AG10803 (cell line): ENCODE measurements at regions not wholly inside any gene's neighbourhood (a gene's known extent, or its start where the extent isn't known, plus 50 kb on each side); places are given as distances from the start of the nearest gene placed in this dataset.

Source experiments
- DNase-seq: peaks from one replicate; pipeline ENCODE4 v3.0.0; 2010; ENCODE audit warnings: low read depth
- H3K4me3 ChIP-seq: 2 replicates; pipeline ENCODE4 v1.5.1; 2011; ENCODE audit warnings: mild to moderate bottlenecking, low read length, control low read depth
- TF ChIP-seq, protein P1 (sequence below): conservative IDR thresholded peaks from 2 replicates; pipeline ENCODE4 v1.5.1; 2011; ENCODE audit warnings: mild to moderate bottlenecking, low read length, control low read depth, inconsistent platforms

DNA sequence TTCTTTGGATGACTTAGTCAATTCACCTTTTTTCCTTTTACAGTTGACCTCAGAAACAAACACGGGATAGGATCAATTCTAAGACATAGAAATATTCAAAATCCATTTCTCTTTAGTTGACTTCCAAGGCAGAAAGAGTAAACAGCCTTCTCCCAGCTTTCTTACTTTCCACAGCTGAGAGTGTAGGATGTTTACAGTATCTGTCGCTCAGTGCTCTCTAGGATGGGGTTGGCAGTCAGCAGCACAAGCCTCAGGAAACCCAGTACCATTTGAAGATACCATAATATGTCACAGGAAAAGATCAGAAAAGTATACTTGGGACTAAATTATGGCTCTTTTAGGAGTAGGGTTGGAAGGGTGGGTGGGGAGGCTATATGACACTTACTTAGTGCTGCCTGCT lies 88.2 kb downstream of the OGFRL1 start:
- no peak overlapping the region for H3K4me3 ChIP-seq
- no peak for DNase-seq
- TF ChIP-seq, protein P1, sequence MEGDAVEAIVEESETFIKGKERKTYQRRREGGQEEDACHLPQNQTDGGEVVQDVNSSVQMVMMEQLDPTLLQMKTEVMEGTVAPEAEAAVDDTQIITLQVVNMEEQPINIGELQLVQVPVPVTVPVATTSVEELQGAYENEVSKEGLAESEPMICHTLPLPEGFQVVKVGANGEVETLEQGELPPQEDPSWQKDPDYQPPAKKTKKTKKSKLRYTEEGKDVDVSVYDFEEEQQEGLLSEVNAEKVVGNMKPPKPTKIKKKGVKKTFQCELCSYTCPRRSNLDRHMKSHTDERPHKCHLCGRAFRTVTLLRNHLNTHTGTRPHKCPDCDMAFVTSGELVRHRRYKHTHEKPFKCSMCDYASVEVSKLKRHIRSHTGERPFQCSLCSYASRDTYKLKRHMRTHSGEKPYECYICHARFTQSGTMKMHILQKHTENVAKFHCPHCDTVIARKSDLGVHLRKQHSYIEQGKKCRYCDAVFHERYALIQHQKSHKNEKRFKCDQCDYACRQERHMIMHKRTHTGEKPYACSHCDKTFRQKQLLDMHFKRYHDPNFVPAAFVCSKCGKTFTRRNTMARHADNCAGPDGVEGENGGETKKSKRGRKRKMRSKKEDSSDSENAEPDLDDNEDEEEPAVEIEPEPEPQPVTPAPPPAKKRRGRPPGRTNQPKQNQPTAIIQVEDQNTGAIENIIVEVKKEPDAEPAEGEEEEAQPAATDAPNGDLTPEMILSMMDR = no peak

DNA sequence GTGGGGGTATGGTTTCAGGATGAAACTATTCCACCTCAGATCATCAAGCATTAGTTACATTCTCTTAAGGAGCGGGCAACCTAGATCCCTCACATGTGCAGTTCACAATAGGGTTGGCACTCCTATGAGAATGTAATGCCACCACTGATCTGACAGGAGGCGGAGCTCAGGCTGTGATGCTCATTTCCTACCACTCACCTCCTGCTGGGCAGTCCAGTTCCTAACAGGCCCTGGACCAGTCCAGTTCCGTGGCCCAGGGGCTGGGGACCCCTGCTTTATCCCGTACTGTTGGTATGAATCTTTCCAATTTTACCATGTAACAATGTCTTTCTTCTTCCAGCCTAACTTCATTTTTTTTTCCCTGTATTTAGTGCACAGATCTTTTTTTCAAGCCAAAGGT lies 94.9 kb downstream of the OGFRL1 start:
- no peak for DNase-seq
- TF ChIP-seq, protein P1 = no peak; the same call in 1 of the 2 replicates
- H3K4me3 ChIP-seq = no peak overlapping the region

DNA sequence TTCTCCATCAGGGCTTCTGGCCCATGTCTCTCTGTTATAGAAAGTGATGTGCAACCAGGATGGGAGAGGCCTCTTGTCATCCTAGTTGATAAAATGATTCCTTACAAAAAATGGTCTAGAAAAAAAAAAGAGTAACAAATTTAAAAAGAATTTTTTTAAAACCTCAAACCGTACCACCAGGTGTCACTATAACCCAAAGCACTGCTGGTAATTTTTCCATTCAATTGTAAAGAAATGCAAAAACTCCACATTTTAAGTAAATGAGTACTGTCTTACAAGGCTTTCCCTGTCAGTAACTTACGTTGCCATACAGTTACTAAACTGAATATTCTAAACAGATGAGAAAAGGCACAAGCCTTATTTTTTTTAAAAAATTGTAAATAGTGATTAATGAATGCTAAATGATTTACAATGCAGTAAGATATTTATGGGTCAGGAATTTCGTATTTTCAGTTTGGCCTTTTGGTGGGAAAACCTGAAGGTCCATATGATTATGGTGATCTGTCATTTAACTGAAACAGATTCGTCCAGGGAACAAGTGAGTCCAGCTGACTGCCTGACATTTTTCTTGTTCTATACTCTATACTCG lies 95.4 kb downstream of the OGFRL1 start:
- peak; percentile 64 for DNase-seq
- TF ChIP-seq, protein P1 = peak; percentile 70
- H3K4me3 ChIP-seq = no peak overlapping the region

DNA sequence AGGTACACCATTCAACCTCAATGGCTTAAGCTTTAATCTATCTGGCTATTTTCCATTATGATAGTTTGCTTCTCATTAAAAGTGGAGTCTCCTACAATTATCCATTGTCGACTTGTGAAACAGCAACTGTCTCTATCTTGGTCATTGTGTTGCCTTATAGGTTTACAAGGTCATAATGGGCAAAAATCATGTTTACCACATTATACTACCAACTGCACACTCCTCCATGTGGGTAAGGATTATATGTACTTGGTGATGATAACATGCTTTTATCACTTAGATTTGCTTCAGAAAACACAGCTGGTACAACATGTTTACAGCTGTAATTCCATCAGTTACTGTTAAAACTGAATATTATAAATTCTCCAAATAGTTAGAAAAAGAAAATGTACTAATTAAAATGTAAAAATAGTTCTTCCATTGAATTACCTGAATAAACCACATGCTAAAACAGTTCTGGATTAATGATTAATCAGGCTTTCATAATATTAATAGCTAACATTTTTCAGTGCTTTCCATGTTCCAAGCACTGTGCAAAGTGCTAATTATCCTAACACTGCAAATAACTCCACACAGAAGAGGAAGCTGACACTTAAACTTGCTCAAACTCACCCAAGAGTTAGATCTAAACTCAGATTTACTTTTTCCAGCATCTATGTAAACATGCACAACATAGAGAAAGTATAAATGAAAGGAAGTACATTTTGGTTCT lies 96.7 kb downstream of the OGFRL1 start:
- H3K4me3 ChIP-seq = no peak overlapping the region
- TF ChIP-seq, protein P1 = no peak
- DNase-seq = no peak

DNA sequence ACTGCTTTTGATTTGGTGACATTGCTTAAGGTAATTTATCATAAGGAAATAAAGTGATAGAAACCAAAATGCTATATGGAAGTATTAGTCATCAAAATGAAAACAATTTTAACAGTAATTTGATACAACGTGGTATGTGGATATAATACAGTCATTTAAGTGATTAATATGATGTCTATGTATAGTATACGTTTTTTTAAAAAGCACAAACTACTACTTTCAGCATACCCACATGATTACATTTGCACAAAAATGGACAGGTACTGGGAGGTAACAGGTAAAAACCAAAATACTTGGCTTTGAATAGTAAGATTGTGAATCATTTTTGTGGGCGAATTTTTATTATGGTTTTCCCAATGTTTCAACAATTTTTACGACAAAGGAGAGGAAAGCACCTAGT lies 97.6 kb downstream of the OGFRL1 start:
- no peak overlapping the region for H3K4me3 ChIP-seq
- TF ChIP-seq, protein P1 = no peak
- no peak for DNase-seq

DNA sequence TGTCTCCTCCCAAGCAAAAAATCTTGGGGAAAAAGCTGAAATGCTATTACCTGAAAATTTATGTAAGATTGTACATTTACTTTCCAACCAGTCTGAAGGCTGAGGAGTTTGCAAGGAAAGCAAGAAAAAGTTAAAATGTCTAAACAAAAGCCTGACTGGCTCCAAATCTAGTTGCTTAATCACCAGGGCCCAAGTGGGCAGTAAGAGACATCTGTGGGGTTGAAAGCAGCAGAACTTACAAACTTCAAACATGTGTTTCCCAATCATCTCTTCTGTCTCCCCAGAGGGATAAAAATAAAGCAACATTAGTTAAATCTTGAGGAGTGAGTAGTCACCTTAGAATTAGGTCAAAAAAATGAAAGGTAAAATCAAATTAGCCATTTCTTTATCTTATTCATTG lies 98.6 kb downstream of the OGFRL1 start:
- peak; percentile 87 for DNase-seq
- TF ChIP-seq, protein P1 = no peak
- H3K4me3 ChIP-seq = no peak overlapping the region
